ENCODE measurements at regions not wholly inside any gene's neighbourhood (a gene's known extent, or its start where the extent isn't known, plus 50 kb on each side); places are given as distances from the start of the nearest gene placed in this dataset.

DNA sequence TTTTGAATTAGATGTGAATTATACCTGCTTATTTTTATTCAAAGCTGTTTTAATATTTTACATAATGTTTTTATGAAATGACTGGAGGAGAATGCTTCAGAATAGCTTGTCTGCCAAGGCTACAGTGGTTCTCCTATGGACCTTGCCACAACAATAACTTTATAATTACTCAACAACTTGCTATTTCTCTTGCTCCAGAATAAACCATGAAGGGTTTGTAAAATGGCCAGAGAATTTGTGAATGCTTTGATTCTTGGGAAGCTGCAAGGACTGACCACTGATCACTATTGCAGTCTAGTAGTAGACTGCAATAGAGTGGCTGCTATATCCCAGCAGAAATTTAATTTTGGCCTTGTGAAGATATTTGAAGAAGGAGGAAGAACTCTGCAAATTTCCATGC, 199.7 kb downstream of the FAT3 start:
- TF ChIP-seq CTCF (IDR thresholded peaks at IDR 0.05; ENCODE audit: low read depth, low read length, missing input control) = no peak
- no peak for TF ChIP-seq TAF1 (conservative IDR thresholded peaks at IDR 0.05)
- TF ChIP-seq, protein P1, sequence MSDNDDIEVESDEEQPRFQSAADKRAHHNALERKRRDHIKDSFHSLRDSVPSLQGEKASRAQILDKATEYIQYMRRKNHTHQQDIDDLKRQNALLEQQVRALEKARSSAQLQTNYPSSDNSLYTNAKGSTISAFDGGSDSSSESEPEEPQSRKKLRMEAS (IDR thresholded peaks at IDR 0.05) = no peak
- no peak for TF ChIP-seq RAD21 (IDR thresholded peaks at IDR 0.05)
- TF ChIP-seq, protein P2, sequence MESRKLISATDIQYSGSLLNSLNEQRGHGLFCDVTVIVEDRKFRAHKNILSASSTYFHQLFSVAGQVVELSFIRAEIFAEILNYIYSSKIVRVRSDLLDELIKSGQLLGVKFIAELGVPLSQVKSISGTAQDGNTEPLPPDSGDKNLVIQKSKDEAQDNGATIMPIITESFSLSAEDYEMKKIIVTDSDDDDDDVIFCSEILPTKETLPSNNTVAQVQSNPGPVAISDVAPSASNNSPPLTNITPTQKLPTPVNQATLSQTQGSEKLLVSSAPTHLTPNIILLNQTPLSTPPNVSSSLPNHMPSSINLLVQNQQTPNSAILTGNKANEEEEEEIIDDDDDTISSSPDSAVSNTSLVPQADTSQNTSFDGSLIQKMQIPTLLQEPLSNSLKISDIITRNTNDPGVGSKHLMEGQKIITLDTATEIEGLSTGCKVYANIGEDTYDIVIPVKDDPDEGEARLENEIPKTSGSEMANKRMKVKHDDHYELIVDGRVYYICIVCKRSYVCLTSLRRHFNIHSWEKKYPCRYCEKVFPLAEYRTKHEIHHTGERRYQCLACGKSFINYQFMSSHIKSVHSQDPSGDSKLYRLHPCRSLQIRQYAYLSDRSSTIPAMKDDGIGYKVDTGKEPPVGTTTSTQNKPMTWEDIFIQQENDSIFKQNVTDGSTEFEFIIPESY (IDR thresholded peaks at IDR 0.05) = no peak
- TF ChIP-seq YY1 (IDR thresholded peaks at IDR 0.05) = no peak
- no peak for TF ChIP-seq ATF3 (IDR thresholded peaks at IDR 0.05)

Measured in liver (tissue), 3 donors.